ENCODE measurements at regions not wholly inside any gene's neighbourhood (a gene's known extent, or its start where the extent isn't known, plus 50 kb on each side); places are given as distances from the start of the nearest gene placed in this dataset.

- no peaks in the 10 kb centered on the region for H3K4me1 Mint-ChIP-seq (ENCODE audit: low read depth, unreplicated experiment)
- no peak for TF ChIP-seq CTCF (IDR thresholded peaks at IDR 0.05; ENCODE audit: unreplicated experiment)
- no peak overlapping the region for H3K27ac Mint-ChIP-seq (ENCODE audit: unreplicated experiment)
- no TSS peak for BruUV-seq (replicated peaks)
- no peak for DNase-seq
- intact Hi-C loops (cut with micrococcal nuclease; ENCODE audit: unreplicated experiment) = no loop called here
- no peak overlapping the region for H3K4me3 Mint-ChIP-seq (ENCODE audit: low read depth, unreplicated experiment)
- H3K27me3 Mint-ChIP-seq (ENCODE audit: unreplicated experiment) = no peaks in the 10 kb centered on the region
- H3K9me3 Mint-ChIP-seq (ENCODE audit: low read depth, unreplicated experiment) = peaks cover 3% of the 10 kb centered on the region
- CTCF ChIA-PET = no interaction called here
- no peaks in the 10 kb centered on the region for H3K36me3 Mint-ChIP-seq (ENCODE audit: insufficient read depth, unreplicated experiment)
Measured at GRCh38 chr15:46386356-46386755, 751.5 kb downstream of the SQOR start.

GRCh38 chr15:46389739-46390138, 754.9 kb downstream of the SQOR start:
- Mint-ChIP-seq H3K4me1 (ENCODE audit: low read depth, unreplicated experiment) (no peaks in the 10 kb centered on the region), H3K27me3 (ENCODE audit: unreplicated experiment) (no peaks in the 10 kb centered on the region), H3K27ac (ENCODE audit: unreplicated experiment) (no peak overlapping the region), H3K9me3 (ENCODE audit: low read depth, unreplicated experiment) (peaks cover 3% of the 10 kb centered on the region), H3K36me3 (ENCODE audit: insufficient read depth, unreplicated experiment) (no peaks in the 10 kb centered on the region), H3K4me3 (ENCODE audit: low read depth, unreplicated experiment) (no peak overlapping the region)
- intact Hi-C loops (cut with micrococcal nuclease; ENCODE audit: unreplicated experiment) = no loop called here
- no TSS peak for BruUV-seq (replicated peaks)
- DNase-seq = no peak
- no peak for TF ChIP-seq CTCF (IDR thresholded peaks at IDR 0.05; ENCODE audit: unreplicated experiment)
- CTCF ChIA-PET = no interaction called here

- Mint-ChIP-seq H3K4me3 (ENCODE audit: low read depth, unreplicated experiment) (no peak overlapping the region), H3K27me3 (ENCODE audit: unreplicated experiment) (no peaks in the 10 kb centered on the region), H3K9me3 (ENCODE audit: low read depth, unreplicated experiment) (peaks cover 9% of the 10 kb centered on the region), H3K4me1 (ENCODE audit: low read depth, unreplicated experiment) (no peaks in the 10 kb centered on the region), H3K27ac (ENCODE audit: unreplicated experiment) (no peak overlapping the region), H3K36me3 (ENCODE audit: insufficient read depth, unreplicated experiment) (no peaks in the 10 kb centered on the region)
- BruUV-seq (replicated peaks) = no TSS peak
- CTCF ChIA-PET = no interaction called here
- intact Hi-C loops (cut with micrococcal nuclease; ENCODE audit: unreplicated experiment) = no loop called here
- no peak for DNase-seq
- TF ChIP-seq CTCF (IDR thresholded peaks at IDR 0.05; ENCODE audit: unreplicated experiment) = no peak
Measured at GRCh38 chr15:46394463-46394862, 759.6 kb downstream of the SQOR start.

GRCh38 chr15:46408312-46408711, 773.5 kb downstream of the SQOR start:
- Mint-ChIP-seq H3K4me1 (ENCODE audit: low read depth, unreplicated experiment) (no peaks in the 10 kb centered on the region), H3K27me3 (ENCODE audit: unreplicated experiment) (no peaks in the 10 kb centered on the region), H3K9me3 (ENCODE audit: low read depth, unreplicated experiment) (peaks cover 9% of the 10 kb centered on the region), H3K27ac (ENCODE audit: unreplicated experiment) (no peak overlapping the region), H3K36me3 (ENCODE audit: insufficient read depth, unreplicated experiment) (no peaks in the 10 kb centered on the region), H3K4me3 (ENCODE audit: low read depth, unreplicated experiment) (no peak overlapping the region)
- BruUV-seq (replicated peaks) = no TSS peak
- CTCF ChIA-PET = no interaction called here
- no peak for DNase-seq
- no peak for TF ChIP-seq CTCF (IDR thresholded peaks at IDR 0.05; ENCODE audit: unreplicated experiment)
- intact Hi-C loops (cut with micrococcal nuclease; ENCODE audit: unreplicated experiment) = no loop called here

GRCh38 chr15:46409841-46410301, 775.0 kb downstream of the SQOR start:
- intact Hi-C loops (cut with micrococcal nuclease; ENCODE audit: unreplicated experiment) = no loop called here
- no peak overlapping the region for H3K27ac Mint-ChIP-seq (ENCODE audit: unreplicated experiment)
- no peak for DNase-seq
- BruUV-seq (replicated peaks) = no TSS peak
- CTCF ChIA-PET = no interaction called here
- H3K27me3 Mint-ChIP-seq (ENCODE audit: unreplicated experiment) = no peaks in the 10 kb centered on the region
- peaks cover 16% of the 10 kb centered on the region for H3K9me3 Mint-ChIP-seq (ENCODE audit: low read depth, unreplicated experiment)
- TF ChIP-seq CTCF (IDR thresholded peaks at IDR 0.05; ENCODE audit: unreplicated experiment) = no peak
- H3K36me3 Mint-ChIP-seq (ENCODE audit: insufficient read depth, unreplicated experiment) = no peaks in the 10 kb centered on the region
- no peaks in the 10 kb centered on the region for H3K4me1 Mint-ChIP-seq (ENCODE audit: low read depth, unreplicated experiment)
- no peak overlapping the region for H3K4me3 Mint-ChIP-seq (ENCODE audit: low read depth, unreplicated experiment)
